ENCODE measurements at regions not wholly inside any gene's neighbourhood (a gene's known extent, or its start where the extent isn't known, plus 50 kb on each side); places are given as distances from the start of the nearest gene placed in this dataset.

GRCh38 chr9:99515895-99516656 lies 294.0 kb downstream of the SEC61B start:
- TF ChIP-seq CTCF (IDR thresholded peaks at IDR 0.05) = no peak
- no peak for TF ChIP-seq POLR2A (IDR thresholded peaks at IDR 0.05)

Data from thyroid gland (tissue), 4 donors.